AML-193 (cell line): ENCODE measurements at regions not wholly inside any gene's neighbourhood (a gene's known extent, or its start where the extent isn't known, plus 50 kb on each side); places are given as distances from the start of the nearest gene placed in this dataset.
"Not testable (repeated sequence)": the region's sequence is repeated elsewhere in the genome, so short reads cannot be mapped to it uniquely, and the experiment has no call there.

Experiments
- DNase-seq, 2 experiments: peaks; one replicate each; lab custom pipeline; 2025; lab: John Stamatoyannopoulos, UW

- not testable (repeated sequence) for DNase-seq
Observed at GRCh38 chr18:70766254-70766653, 477.4 kb downstream of the SOCS6 start.

GRCh38 chr18:70762812-70763211, 474.0 kb downstream of the SOCS6 start:
- no peak for DNase-seq

- no peak for DNase-seq
Observed at GRCh38 chr18:70758780-70759179, 469.9 kb downstream of the SOCS6 start.

GRCh38 chr18:70754486-70754885, 465.6 kb downstream of the SOCS6 start:
- DNase-seq: no peak

GRCh38 chr18:70732916-70733315, 444.1 kb downstream of the SOCS6 start:
- no peak for DNase-seq

GRCh38 chr18:70732188-70732587, 443.3 kb downstream of the SOCS6 start:
- DNase-seq: no peak

GRCh38 chr18:70720607-70721006, 431.8 kb downstream of the SOCS6 start:
- DNase-seq: no peak

GRCh38 chr18:70709720-70710119, 420.9 kb downstream of the SOCS6 start:
- no peak for DNase-seq

GRCh38 chr18:70709144-70709543, 420.3 kb downstream of the SOCS6 start:
- no peak for DNase-seq

- no peak for DNase-seq
Observed at GRCh38 chr18:70705831-70706416, 417.1 kb downstream of the SOCS6 start.

- DNase-seq: no peak
Observed at GRCh38 chr18:70700496-70700895, 411.7 kb downstream of the SOCS6 start.

- DNase-seq: no peak
Observed at GRCh38 chr18:70698574-70698973, 409.7 kb downstream of the SOCS6 start.

- DNase-seq: no peak
Observed at GRCh38 chr18:70693246-70693645, 404.4 kb downstream of the SOCS6 start.

- not testable (repeated sequence) for DNase-seq
Observed at GRCh38 chr18:70689765-70690164, 400.9 kb downstream of the SOCS6 start.

- no peak for DNase-seq
Observed at GRCh38 chr18:70688286-70688685, 399.4 kb downstream of the SOCS6 start.

- no peak for DNase-seq
Observed at GRCh38 chr18:70684821-70685220, 396.0 kb downstream of the SOCS6 start.

GRCh38 chr18:70683263-70683662, 394.4 kb downstream of the SOCS6 start:
- DNase-seq: no peak

- no peak for DNase-seq
Observed at GRCh38 chr18:70674896-70675295, 386.1 kb downstream of the SOCS6 start.

- DNase-seq: no peak
Observed at GRCh38 chr18:70673831-70674230, 385.0 kb downstream of the SOCS6 start.

GRCh38 chr18:70672581-70672980, 383.7 kb downstream of the SOCS6 start:
- no peak for DNase-seq

GRCh38 chr18:70671889-70672565, 383.2 kb downstream of the SOCS6 start:
- no peak for DNase-seq

GRCh38 chr18:70666936-70667335, 378.1 kb downstream of the SOCS6 start:
- no peak for DNase-seq

GRCh38 chr18:70663141-70663540, 374.3 kb downstream of the SOCS6 start:
- DNase-seq: no peak

GRCh38 chr18:70662588-70662987, 373.7 kb downstream of the SOCS6 start:
- DNase-seq: no peak
